Sigmoid colon (tissue), 4 donors: ENCODE measurements at regions not wholly inside any gene's neighbourhood (a gene's known extent, or its start where the extent isn't known, plus 50 kb on each side); places are given as distances from the start of the nearest gene placed in this dataset.

Experiments used
- CTCF ChIP-seq, 4 experiments: fragments of 450-650 bp in 3 of 4; fragments of 200-600 bp in 1 of 4; IDR thresholded peaks; one replicate each; pipeline ENCODE4 v1.5.1; 2016 to 2019; ENCODE audit warnings: antibody characterized with exemption in 4 of 4, mild to moderate bottlenecking in 3 of 4, moderate library complexity in 2 of 4
- EP300 ChIP-seq, 4 donors: sonication (generic); formaldehyde crosslinking; IDR thresholded peaks; one replicate each; pipeline ENCODE4 v1.6.1; 2017; ENCODE audit warnings: antibody characterized with exemption in 4 of 4

- TF ChIP-seq EP300 (IDR thresholded peaks at IDR 0.05) (no peak), CTCF (IDR thresholded peaks at IDR 0.05) (no peak)
Observed at GRCh38 chr13:40375489-40376171, 290.8 kb downstream of the FOXO1 start.
